ENCODE measurements at regions not wholly inside any gene's neighbourhood (a gene's known extent, or its start where the extent isn't known, plus 50 kb on each side); places are given as distances from the start of the nearest gene placed in this dataset.

- no peak for TF ChIP-seq HOMEZ (CRISPR knock-in tag; IDR thresholded peaks at IDR 0.05; ENCODE audit: low read depth)
- no peak for TF ChIP-seq ZNF589 (CRISPR knock-in tag; conservative IDR thresholded peaks at IDR 0.05)
- no peak for TF ChIP-seq DRAP1 (CRISPR knock-in tag; IDR thresholded peaks at IDR 0.05)
- no peak for TF ChIP-seq ZNF260 (CRISPR knock-in tag; IDR thresholded peaks at IDR 0.05; ENCODE audit: borderline replicate concordance, low read depth)
- no peak for TF ChIP-seq MIER3 (CRISPR knock-in tag; IDR thresholded peaks at IDR 0.05; ENCODE audit: borderline replicate concordance)
- no peak for TF ChIP-seq THAP8 (CRISPR knock-in tag; IDR thresholded peaks at IDR 0.05; ENCODE audit: borderline replicate concordance)
- TF ChIP-seq ZNF431 (CRISPR knock-in tag; IDR thresholded peaks at IDR 0.05; ENCODE audit: borderline replicate concordance, low read depth), result no peak
- TF ChIP-seq ZNF687 (CRISPR knock-in tag; IDR thresholded peaks at IDR 0.05), result no peak
- no peak for TF ChIP-seq GLI4 (CRISPR knock-in tag; IDR thresholded peaks at IDR 0.05; ENCODE audit: borderline replicate concordance)
- no peak for TF ChIP-seq IRF9 (CRISPR knock-in tag; IDR thresholded peaks at IDR 0.05; ENCODE audit: borderline replicate concordance)
- TF ChIP-seq POLR2G (IDR thresholded peaks at IDR 0.05; ENCODE audit: low read depth, low read length), result no peak
These were observed 869.5 kb upstream of the EPHA5 start (continued) for GRCh38 chr4:66539745-66540144.

Data from HepG2 (cell line).